NCI-H1930 (cell line): ENCODE measurements at regions not wholly inside any gene's neighbourhood (a gene's known extent, or its start where the extent isn't known, plus 50 kb on each side); places are given as distances from the start of the nearest gene placed in this dataset.

Experiments
- DNase-seq, 2 experiments: peaks; one replicate each; lab custom pipeline; 2025; lab: John Stamatoyannopoulos, UW

GRCh38 chr2:10985901-10986535 is 74.3 kb downstream of the KCNF1 start:
- DNase-seq, result no peak

DNA sequence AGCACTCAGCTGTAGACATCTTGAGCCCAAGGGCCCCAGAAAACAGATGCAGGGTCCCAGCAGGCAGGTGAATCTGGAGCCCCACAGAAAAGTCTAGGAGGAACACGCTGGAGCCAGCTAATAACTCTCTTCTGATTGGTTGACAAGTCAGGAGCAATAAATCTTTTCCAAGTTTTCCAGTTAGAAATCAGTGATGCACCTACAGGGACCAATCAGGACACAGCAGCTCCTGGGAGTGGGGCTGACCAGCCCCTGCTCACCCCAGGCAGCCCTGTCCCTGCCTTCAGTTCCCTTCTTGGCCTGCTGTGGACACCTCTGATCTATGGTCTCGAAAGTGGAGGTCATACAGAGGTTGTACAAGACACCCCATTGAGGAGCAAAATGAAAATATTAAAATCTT is 75.7 kb downstream of the KCNF1 start:
- no peak for DNase-seq

DNA sequence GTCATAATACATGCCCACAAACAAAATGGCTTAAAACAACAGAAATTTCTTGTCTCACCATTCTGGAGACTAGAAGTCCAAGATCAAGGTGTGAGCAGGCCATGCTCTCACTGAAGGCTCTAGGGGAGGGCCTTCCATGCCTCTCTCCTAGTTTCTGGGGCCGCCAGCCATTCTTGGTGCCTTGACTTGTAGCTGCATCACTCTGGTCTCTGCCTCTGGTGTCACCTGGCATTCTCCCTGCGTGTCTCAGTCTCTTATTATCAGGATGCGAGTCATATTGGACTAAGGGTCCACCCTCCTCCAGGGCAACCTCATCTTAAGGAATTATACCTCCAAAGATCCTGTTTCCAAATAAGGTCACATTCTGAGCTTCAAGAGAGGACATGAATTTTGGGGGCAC is 76.1 kb downstream of the KCNF1 start:
- DNase-seq, result no peak

- no peak for DNase-seq
These were observed 77.4 kb downstream of the KCNF1 start for GRCh38 chr2:10989151-10989550.

- DNase-seq, result no peak
These were observed 78.0 kb downstream of the KCNF1 start for GRCh38 chr2:10989782-10990181.

GRCh38 chr2:10990561-10991111 is 78.9 kb downstream of the KCNF1 start:
- no peak for DNase-seq

GRCh38 chr2:10992023-10992791 is 80.5 kb downstream of the KCNF1 start:
- no peak for DNase-seq

DNA sequence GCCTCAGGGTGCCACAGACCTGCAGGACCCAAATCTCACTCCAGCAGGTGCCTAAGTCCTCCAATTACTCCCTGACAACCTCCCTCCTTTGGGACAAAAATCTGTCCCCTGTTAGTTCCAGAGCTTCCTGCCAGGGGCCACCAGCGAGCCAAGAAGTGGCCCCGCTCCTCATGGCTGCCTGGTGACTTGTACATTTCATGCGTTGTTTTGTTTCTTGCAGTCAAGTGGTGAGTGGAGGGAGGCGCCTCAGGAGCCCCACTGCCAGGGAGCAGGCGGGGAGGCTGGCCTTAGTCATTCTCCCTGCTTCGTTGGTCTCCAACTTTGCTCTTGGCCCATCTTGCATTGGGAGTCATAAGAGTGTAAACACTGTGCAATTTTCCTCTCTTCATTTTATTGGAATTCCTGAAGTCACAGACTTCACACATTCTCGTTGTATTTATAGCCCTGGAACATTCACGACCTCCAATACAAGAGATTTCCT is 81.3 kb downstream of the KCNF1 start:
- DNase-seq, result no peak

DNA sequence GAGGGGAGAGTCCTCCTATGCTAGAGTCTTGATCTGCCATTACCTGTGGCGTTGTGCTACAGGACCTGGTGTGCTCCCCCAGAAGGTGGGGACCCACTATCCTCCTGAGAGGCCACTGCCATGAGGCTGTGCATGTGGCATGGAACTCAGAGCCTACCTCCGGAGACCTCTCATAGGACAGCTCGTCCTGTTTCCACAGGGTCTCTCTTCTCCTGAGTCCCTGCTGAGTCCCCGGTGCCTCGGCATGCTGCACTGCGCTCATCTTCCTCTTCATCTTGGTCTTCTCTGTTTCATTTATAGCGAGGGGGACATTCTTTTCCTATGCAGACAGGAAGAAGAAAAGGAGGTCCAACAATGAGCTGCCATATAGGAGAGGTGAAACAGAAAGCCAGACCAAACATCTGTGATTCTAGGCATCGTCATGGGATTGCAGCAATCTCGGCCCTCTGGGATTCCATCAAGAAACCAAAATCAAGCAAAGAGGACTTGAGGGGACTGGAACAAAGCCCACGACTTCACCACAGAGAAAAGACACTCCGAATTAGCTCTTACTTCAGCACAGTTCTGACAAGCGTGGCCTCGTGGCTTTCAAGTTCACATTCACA is 83.7 kb downstream of the KCNF1 start:
- DNase-seq, result no peak

- no peak for DNase-seq
These were observed 92.5 kb downstream of the KCNF1 start for GRCh38 chr2:11004199-11004598.

- DNase-seq, result no peak
These were observed 93.3 kb downstream of the KCNF1 start for GRCh38 chr2:11005032-11005431.

DNA sequence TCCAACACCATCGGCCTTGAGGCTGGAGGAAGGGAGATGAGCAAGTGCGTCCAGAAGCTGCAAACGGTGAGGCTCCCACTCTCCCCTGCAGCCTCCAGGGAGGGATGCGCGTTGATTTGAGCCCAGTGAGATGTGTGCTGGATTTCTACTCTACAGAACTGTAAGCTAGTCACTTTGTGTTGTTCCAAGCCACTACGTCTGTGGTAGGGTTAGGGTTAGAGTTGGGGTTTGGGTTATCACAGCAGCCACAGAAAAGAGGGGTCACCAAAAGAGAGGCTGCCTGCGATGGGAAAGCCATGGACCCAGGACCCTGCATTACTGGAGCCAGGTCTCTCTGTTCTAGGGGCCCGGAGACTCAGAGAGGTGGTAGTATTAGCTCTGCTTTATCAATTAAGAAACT is 94.5 kb downstream of the KCNF1 start:
- no peak for DNase-seq

GRCh38 chr2:11007331-11008264 is 95.9 kb downstream of the KCNF1 start:
- no peak for DNase-seq

- no peak for DNase-seq
These were observed 97.0 kb downstream of the KCNF1 start for GRCh38 chr2:11008773-11009172.

DNA sequence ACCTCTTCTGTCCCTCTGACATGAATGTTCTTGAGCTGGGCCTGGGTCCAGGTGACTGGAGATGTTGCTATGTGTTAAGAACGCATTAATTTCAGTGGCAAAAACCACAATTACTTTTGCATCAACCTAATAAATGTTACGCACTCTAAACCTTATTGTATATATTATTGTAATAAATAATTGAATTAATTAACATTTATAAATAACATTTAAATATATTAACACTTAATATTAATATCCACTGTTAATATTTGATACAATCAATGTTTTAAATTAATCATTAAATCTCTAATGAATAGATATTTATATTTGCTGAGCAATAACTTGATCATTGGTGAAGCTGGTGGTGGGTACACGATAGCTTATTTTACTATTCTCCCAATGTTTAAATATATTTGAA is 97.4 kb downstream of the KCNF1 start:
- no peak for DNase-seq

DNA sequence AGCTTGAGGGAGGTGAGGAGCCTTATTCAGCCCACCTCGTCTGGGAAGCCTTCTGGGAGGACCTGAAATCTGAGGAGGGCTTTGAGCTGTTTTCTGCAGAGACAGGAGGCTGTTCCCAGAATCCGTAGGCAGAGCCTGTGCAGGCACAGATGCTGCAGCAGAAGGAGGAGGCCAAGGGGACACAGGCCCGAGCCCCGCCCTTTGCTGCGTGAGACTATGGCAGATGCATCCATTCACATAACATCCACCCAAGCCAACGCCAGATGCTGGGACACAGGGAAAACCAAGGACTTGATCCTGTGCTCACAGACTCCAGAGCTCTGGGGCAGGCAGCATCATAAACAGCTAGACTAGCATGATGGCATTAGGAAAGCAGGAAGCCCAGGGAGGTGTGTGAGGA is 98.2 kb downstream of the KCNF1 start:
- DNase-seq, result no peak

DNA sequence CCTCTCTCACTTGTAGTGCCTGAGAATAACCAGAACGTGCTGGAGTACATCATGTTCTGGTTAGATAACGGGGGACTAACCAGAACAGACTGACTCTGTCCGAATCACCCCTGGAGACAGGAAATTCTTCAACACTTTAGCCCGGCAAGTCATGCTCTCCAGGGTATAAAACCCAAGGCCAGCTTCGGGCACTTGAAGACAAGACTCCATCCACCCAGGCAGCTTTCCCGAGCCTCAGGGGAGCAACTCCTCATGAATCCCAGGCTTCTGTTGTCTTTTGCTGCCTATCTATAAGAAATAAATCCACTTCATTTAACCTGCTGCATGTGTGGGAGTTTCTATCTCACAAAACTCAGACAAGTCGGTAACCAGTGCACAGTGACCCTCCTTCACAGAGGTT is 99.6 kb downstream of the KCNF1 start:
- no peak for DNase-seq

- DNase-seq, result no peak
These were observed 100.5 kb downstream of the KCNF1 start for GRCh38 chr2:11012131-11012693.

- no peak for DNase-seq
These were observed 101.5 kb downstream of the KCNF1 start for GRCh38 chr2:11013196-11013595.

DNA sequence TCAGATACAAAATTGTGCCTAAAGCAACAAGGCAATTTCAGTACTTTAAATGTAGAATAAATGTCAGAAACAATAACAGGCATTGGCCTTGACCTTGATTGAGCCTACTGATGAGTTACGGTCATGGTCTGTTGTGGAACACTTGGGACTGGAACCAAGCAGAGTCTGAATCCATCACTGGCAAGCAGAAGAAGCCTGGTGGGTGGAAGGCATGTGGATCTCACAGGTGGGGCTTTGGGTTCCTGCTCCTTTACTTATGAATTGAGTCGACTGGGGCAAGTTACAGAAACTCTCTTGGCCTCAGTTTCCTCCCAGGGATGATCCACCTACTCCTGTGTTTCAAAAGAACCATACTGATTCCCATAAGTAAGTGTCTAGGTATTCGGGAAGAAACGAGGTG is 102.3 kb downstream of the KCNF1 start:
- DNase-seq, result no peak

DNA sequence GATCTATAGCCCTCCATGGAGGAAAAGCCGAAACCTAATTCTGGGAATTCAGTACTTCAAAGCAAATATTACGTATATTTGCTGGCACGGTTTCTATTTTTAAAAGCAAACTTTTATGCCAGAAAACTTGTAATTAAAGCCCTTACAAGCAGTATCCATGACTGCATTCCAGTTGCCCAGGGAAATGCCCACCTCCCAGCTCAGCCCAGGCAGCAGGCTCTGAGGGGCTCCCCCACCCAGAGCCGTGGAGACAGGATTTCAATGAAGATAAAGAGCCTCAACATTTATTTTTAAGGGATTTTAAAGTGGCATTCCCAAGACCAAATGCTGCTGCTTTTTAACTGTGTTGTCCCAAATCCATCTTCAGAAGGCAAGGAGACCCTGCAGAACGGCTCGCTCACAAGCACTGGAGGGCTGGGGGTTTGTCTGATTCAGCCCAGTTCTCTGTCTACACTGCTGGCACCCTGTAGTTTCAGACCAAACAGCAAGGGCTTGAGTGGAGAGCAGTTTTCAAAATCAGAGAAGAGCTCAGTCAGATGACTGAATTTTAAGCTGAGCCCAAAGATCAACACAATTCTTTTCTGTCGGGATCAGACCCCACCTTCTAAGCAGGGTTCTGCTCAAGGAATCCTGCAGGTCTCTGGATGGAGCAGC is 105.1 kb downstream of the KCNF1 start:
- DNase-seq, result no peak
